Adrenal gland (tissue), 9 donors: ENCODE measurements at regions not wholly inside any gene's neighbourhood (a gene's known extent, or its start where the extent isn't known, plus 50 kb on each side); places are given as distances from the start of the nearest gene placed in this dataset.

Experiments
- DNase-seq, 7 donors: peaks; one replicate each; pipeline ENCODE4 v3.0.0-alpha.2; 2019 to 2020
- H3K27ac ChIP-seq, 5 donors: fragments of 200-600 bp; sonication (generic) in 4 of 5; 1 replicate in 3 of 5; 2 replicates in 2 of 5; pipeline versions ENCODE4 v1.5.1 to v1.8.0; 2016 to 2020; ENCODE audit warnings: mild to moderate bottlenecking in 1 of 5
- H3K27me3 ChIP-seq: fragments of 200-600 bp; 2 replicates; pipeline ENCODE4 v1.8.0; 2021
- H3K36me3 ChIP-seq, 2 donors: fragments of 200-600 bp; replicated peaks in 1 of 2; 1 replicate in 1 of 2; 2 replicates in 1 of 2; pipeline versions ENCODE4 v1.5.1 to v1.8.0; 2018 to 2022
- H3K4me1 ChIP-seq, 2 donors: fragments of 200-600 bp; replicated peaks in 1 of 2; 1 replicate in 1 of 2; 2 replicates in 1 of 2; pipeline versions ENCODE4 v1.5.1 to v1.8.0; 2018 to 2021
- H3K4me3 ChIP-seq, 4 donors: fragments of 200-600 bp; sonication (generic) in 3 of 4; one replicate each; pipeline ENCODE4 v1.5.1; 2016 to 2018
- H3K9me3 ChIP-seq, 3 donors: fragments of 200-600 bp; sonication (generic) in 1 of 3; replicated peaks in 1 of 3; 1 replicate in 2 of 3; 2 replicates in 1 of 3; pipeline versions ENCODE4 v1.5.1 to v1.8.0; 2016 to 2021
- POLR2A ChIP-seq, 2 donors: fragments of 450-650 bp; IDR thresholded peaks; one replicate each; pipeline ENCODE4 v1.6.1; 2017; ENCODE audit warnings: antibody characterized with exemption in 2 of 2, mild to moderate bottlenecking in 2 of 2, moderate library complexity in 1 of 2
- WGBS, 4 donors: extraction: QIAGEN DNeasy Blood & Tissue Kit in 2 of 4; methylation state at CpG; one replicate each; pipeline versions ENCODE4 v1.1.5 to v1.1.7; 2013 to 2017; 5-methylcytosine and 5-hydroxymethylcytosine counted together
- intact Hi-C, 2 donors: fragments of 100-400 bp; cut with DNase I; formaldehyde crosslinking; loops; one replicate each; pipeline versions ENCODE4 v1.14.1 to v1.15.0; 2022 to 2023
- TF ChIP-seq, protein P1 (sequence below), 6 experiments: fragments of 450-650 bp in 4 of 6; fragments of 200-600 bp in 2 of 6; sonication (generic) in 1 of 6; IDR thresholded peaks; 1 replicate in 5 of 6; 2 replicates in 1 of 6; pipeline versions ENCODE4 v1.5.1 to v1.8.0; 2016 to 2021; ENCODE audit warnings: antibody characterized with exemption in 6 of 6, mild to moderate bottlenecking in 2 of 6, moderate library complexity in 1 of 6
- donor health status: healthy with polysubstance abuse.
- donor health status: Bipolar disorder and iron deficiency.
- donor health status: DM: yes; HTN: yes; CAD: no.
- donor health status: DM: no; HTN: no; CAD: no.
- donor health status: DM: no; HTN: no; CAD: no.

DNA sequence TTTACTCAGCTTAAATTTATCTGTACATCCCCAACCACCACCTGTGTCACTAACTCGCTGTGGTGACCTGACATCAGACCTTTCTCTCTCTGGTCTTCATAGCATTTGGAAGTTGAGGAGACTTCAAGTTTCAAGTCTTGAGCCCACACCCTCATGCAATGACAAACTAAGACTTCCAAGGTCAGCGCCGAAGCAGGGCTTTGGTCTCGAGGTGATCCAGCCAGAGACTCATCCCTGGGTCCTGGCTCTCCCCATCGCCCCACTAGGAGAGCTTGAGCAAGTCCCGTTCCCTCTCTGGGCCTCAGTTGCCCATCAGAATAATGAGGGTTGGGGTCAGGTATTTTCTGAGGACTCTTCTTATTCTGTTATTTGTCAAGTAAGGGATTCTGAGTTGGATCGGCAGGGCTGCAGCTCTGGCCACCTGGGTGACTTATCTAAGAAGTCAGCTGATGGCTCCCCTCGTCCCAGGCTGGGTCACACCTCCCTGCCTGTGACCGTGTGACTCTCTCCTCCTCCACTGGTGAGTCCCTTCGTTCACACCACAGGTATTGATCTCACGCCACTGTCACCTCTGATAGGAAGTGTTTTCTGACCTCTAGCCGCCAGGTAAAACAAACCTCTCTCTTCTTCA is 143.7 kb upstream of the RUNX3 start:
- no peaks in the 10 kb centered on the region for H3K4me1 ChIP-seq
- intact Hi-C loops: no loop called here
- no peak for TF ChIP-seq POLR2A (IDR thresholded peaks at IDR 0.05)
- TF ChIP-seq, protein P1, sequence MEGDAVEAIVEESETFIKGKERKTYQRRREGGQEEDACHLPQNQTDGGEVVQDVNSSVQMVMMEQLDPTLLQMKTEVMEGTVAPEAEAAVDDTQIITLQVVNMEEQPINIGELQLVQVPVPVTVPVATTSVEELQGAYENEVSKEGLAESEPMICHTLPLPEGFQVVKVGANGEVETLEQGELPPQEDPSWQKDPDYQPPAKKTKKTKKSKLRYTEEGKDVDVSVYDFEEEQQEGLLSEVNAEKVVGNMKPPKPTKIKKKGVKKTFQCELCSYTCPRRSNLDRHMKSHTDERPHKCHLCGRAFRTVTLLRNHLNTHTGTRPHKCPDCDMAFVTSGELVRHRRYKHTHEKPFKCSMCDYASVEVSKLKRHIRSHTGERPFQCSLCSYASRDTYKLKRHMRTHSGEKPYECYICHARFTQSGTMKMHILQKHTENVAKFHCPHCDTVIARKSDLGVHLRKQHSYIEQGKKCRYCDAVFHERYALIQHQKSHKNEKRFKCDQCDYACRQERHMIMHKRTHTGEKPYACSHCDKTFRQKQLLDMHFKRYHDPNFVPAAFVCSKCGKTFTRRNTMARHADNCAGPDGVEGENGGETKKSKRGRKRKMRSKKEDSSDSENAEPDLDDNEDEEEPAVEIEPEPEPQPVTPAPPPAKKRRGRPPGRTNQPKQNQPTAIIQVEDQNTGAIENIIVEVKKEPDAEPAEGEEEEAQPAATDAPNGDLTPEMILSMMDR (IDR thresholded peaks at IDR 0.05): no peak
- no peak for DNase-seq
- no peak overlapping the region for H3K4me3 ChIP-seq
- no peaks in the 10 kb centered on the region for H3K27me3 ChIP-seq
- no peak overlapping the region for H3K27ac ChIP-seq
- no peaks in the 10 kb centered on the region for H3K36me3 ChIP-seq
- 75 to 88% (median 82%) methylated on average over 11 to 12 of the region's 12 CpGs for WGBS, 4 donors
- peaks cover 0 to 7% (median 0%) of the 10 kb centered on the region in 3 donors for H3K9me3 ChIP-seq

DNA sequence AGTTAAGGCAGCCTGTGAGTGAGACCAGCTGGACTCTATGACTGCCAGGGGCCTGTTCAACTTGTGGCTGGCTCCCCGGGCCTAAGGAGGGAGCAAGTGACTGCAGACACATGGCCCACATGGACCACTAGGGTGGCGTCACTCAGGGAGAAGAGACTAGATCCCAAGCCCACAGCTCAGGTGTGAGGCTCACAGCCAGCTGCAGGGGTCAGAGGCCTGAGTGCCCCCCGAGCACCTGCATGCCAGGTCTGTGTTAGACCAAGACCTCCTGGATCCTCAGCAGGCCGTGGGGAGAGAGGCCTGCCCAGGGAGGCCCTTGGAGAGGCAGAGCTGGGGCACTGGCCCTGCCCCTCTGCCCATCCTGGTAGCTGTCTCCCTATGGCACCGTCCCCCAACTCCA is 142.4 kb upstream of the RUNX3 start:
- Histone ChIP-seq H3K9me3 (peaks cover 0 to 3% (median 0%) of the 10 kb centered on the region in 3 donors), H3K4me3 (no peak overlapping the region), H3K4me1 (no peaks in the 10 kb centered on the region), H3K27me3 (no peaks in the 10 kb centered on the region), H3K27ac (no peak overlapping the region), H3K36me3 (no peaks in the 10 kb centered on the region)
- DNase-seq: no peak
- TF ChIP-seq, protein P1 (IDR thresholded peaks at IDR 0.05): no peak
- TF ChIP-seq POLR2A (IDR thresholded peaks at IDR 0.05): no peak
- WGBS, 4 donors: 67 to 95% (median 76%) methylated on average over 3 to 5 of the region's 5 CpGs
- intact Hi-C loops: no loop called here

DNA sequence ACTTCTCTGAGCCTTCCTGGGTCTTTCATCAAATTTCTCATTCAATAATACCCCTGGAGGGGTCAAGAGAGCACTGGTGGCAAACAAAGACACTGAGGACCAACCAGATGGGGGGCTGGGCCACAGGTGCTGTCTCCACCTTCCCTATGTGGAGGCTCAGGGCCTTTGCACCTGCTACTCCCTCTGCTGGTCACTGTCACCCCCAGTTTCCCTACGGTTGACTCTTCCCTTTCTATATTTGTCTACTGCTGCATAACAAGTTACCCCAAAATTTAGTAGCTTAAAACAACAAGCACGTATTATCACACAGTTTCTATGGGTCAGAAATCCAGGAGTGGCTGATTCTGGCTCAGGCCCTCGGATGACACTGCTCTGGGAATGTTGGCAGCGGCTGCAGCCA is 138.8 kb upstream of the RUNX3 start:
- Histone ChIP-seq H3K4me1 (no peaks in the 10 kb centered on the region), H3K27me3 (no peaks in the 10 kb centered on the region), H3K9me3 (no peaks in the 10 kb centered on the region), H3K4me3 (no peak overlapping the region), H3K36me3 (no peaks in the 10 kb centered on the region), H3K27ac (no peak overlapping the region)
- intact Hi-C loops: no loop called here
- TF ChIP-seq, protein P1 (IDR thresholded peaks at IDR 0.05): no peak
- no peak for TF ChIP-seq POLR2A (IDR thresholded peaks at IDR 0.05)
- DNase-seq: no peak
- 83 to 94% (median 92%) methylated on average over 4 of the region's 4 CpGs for WGBS, 4 donors

DNA sequence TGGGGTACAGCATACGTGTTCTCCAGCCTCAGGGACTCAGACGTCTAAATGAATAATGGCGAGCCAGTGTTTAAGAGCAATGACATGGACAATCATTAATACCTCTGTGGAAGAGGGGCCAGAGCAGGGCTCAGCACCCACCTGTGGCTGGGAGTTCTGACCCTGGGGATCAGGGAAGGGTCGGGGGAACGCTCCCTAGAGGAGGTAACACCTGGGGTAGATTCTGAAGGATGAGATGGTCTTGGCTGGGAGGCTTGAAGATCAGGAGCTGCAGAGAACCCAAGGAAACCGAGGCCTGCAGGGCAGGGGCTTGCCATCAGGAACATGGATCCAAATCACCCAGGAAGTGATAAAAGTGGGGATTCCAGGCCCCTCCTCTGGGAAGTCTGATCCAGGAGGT is 138.2 kb upstream of the RUNX3 start:
- no peak overlapping the region for H3K27ac ChIP-seq
- no peaks in the 10 kb centered on the region for H3K9me3 ChIP-seq
- no peak overlapping the region for H3K4me3 ChIP-seq
- TF ChIP-seq POLR2A (IDR thresholded peaks at IDR 0.05): no peak
- TF ChIP-seq, protein P1 (IDR thresholded peaks at IDR 0.05): no peak
- intact Hi-C loops: no loop called here
- no peak for DNase-seq
- 81 to 91% (median 86%) methylated on average over 6 of the region's 6 CpGs for WGBS, 4 donors
- H3K4me1 ChIP-seq: no peaks in the 10 kb centered on the region
- no peaks in the 10 kb centered on the region for H3K36me3 ChIP-seq
- H3K27me3 ChIP-seq: no peaks in the 10 kb centered on the region
